GM19238 (cell line): ENCODE measurements at regions not wholly inside any gene's neighbourhood (a gene's known extent, or its start where the extent isn't known, plus 50 kb on each side); places are given as distances from the start of the nearest gene placed in this dataset.

Experiments
- DNase-seq: peaks from one replicate; pipeline ENCODE4 v3.0.0; 2011; ENCODE audit warnings: low spot score; ENCODE audit not compliant: insufficient read length

GRCh38 chr1:50295566-50295965 lies 127.7 kb downstream of the DMRTA2 start:
- no peak for DNase-seq

DNA sequence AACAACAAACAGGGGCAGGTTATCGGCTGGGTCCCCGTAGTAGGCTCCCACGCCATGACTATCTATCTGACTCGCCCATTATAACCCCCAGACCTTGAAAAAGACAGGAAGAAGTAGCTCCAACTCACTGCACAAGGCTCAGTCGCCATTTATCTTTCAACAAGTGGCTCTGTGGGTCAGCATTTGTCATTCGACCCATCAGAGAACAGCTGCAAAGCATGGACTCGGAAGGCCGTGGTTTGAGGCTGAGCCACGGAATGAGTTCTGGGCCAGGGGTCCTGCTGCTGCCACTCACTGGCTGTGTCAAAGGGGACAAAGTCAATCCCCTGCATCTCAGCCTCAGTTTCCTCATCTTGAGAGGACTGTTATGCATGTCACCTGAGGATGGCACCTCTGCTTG lies 131.0 kb downstream of the DMRTA2 start:
- DNase-seq = no peak

GRCh38 chr1:50289495-50289894 lies 133.7 kb downstream of the DMRTA2 start:
- DNase-seq = no peak

DNA sequence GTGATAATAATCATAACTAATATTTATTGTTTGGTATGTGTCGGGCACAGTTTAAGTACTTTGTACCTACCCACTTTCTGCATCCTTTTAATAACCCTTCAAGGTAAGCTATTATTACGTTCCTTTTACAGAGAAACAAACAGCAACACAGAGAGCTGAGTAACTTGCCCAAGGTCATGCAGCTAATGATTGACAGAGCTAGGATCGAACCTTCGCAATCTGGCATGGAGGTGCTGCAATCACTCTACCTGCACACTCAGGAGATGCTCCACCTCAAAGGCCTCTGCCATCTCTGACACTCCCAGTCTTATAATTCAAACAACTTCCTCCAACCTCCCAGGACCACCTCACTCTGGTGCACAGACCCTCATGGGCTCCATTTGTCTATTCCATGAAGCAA lies 137.2 kb downstream of the DMRTA2 start:
- DNase-seq = no peak

DNA sequence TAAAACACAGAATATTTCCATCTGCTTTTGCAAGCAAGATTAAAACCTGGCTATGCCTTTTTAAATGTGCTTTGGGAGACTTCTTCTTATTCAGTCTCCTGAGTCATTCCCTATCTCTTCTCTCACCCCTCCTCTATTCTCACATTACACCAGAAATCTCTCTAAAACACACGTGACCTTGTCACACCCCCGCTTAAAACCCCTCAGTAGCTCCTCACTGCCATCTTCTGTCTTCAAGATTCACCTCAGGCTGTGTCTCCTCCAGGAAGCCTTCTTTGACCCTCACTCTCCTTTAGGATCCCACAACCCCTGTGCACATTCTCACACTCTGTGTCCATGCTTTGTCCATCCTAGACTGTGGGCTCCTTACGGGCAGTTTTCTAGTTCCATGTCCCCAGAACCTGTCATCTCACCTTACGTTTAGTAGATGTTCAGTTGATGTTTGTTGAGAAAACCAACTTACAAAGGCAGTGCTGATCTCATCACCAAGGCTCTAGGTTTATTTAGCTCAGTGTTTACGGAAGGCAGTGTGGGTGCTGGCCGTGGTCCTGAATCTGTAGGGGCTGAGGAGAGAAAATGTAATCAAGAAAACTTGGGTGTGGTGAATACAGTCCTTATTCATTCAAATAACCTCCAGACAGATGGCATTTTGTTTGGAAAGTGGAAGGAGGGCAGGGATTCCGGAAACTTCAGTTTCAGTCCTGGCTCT lies 143.5 kb downstream of the DMRTA2 start:
- DNase-seq = no peak

GRCh38 chr1:50278961-50279360 lies 144.3 kb downstream of the DMRTA2 start:
- no peak for DNase-seq

GRCh38 chr1:50278410-50278809 lies 144.8 kb downstream of the DMRTA2 start:
- DNase-seq = no peak

GRCh38 chr1:50275566-50275965 lies 147.7 kb downstream of the DMRTA2 start:
- no peak for DNase-seq

DNA sequence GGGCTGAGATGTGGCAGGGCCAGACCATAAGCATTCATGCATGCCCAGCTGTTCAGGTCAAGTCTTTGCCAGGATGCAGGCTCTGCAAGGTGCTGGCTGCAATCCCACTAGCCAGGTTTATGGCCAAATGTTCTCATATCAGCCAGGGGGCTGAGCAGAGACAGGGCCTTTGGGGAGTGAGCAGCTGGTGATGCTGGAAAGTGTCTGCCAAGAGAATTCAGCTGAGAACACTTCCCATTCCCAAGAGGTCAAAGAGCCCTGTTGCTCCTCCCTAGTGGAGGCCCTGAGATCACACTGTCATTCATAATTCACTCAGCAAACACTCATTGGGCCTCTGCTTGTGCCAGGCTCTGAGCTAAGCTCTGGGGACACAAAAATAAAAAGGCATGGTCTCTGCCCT lies 150.3 kb downstream of the DMRTA2 start:
- DNase-seq = no peak

DNA sequence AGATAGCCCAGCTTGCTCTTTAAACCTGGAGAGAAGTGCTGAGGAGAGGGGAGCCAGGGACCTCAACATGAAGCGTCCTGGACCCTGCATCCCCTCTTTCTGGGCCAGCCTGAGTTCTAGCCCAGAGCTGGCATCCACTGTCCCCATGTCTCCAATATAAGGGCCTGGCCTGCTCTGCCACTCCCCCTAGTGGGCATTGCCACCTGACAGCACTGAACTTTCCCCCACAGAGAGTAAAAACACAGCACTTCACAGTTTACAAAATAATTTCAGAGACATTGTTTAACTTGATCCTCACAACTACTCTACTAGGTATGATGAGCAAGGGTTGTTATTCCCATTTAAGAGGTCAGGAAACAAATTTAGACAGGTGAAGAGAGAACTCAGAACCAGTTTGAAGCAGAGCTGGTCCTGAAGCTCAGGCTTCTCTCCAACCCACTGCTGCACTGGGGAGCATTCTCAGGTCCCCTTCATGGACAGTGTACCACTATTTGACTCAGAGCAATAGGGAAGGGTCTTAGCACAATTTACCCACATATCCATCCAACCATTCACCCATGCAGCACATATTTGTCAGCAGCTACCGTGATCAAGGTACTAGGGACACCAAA lies 151.2 kb downstream of the DMRTA2 start:
- peak; percentile 46 for DNase-seq

- DNase-seq = no peak
These were observed 151.9 kb downstream of the DMRTA2 start for GRCh38 chr1:50271337-50271736.

- no peak for DNase-seq
These were observed 152.3 kb downstream of the DMRTA2 start for GRCh38 chr1:50270926-50271325.

DNA sequence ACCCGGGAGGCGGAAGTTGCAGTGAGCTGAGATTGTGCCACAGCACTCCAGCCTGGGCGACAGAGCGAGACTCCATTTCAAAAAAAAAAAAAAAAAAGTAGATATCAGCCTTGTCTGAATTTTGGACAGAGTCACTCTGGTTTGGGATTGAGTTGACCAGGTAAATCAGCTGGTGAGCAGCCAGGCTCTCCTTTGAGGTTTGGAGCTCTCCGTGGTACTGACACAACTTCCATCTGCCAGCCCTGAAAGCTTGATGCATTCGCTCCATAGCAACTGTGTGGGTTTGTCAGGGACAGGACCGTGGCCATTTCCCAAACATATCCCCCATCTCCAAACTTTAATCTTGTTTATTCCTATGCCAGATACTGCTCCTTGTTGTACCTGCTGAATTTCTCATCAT lies 155.2 kb downstream of the DMRTA2 start:
- no peak for DNase-seq

DNA sequence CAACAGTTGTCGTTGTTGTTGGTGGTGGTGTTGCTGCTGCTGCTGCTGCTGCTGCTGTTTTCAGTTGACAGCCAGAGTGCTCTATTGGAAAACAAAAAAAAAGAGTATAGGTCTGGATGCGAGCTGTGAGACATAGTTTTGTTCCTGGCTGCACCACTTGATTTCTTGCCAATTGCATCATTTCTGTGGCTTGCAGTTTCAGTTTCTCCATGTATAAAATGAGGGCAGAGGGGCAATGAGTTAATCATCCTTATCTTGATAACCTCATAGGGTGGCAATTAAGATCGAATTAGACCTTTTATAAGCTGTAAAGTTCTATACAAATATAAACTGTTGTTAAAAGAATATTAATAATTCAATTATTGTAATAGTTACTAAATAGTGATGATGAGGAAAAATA lies 156.7 kb downstream of the DMRTA2 start:
- DNase-seq = no peak

- no peak for DNase-seq
These were observed 157.1 kb downstream of the ELAVL4 start for GRCh38 chr1:50265790-50266314.

DNA sequence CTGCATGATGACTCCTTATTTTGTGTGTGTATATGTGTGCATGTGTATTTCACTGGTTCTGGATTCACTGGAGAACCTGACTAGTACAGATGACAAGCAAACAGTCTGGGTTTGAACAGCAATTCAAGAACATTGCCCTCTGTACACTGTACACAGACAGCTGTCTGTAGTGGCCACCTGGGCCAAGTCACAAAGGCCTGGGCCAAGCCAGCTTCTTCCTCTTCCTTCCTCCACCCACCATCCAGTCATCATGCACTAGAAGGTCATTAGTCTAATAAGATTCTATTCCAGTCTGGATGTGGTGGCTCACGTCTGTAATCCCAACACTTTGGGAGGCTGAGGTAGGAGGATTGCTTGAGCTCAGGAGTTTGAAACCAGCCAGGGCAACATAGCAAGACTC lies 155.9 kb downstream of the ELAVL4 start:
- DNase-seq = no peak

DNA sequence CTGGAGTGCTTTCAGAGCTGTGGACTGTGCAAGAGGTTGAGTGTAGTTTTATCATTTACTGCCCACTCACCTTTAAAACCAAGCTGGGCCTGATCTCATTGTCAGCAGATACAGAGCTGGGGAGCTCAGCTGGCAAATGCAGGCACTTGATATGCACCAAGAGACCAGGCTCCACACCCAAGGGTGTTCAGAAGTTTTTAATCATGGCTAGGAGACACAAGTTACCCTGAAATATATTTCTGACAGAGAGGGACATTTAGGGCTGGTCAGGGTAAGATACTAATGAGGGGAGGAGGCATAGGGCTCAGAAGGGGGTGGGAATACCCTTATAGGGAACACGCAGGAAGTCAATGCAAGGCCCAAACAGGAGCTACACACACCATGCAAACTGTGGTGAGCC lies 153.7 kb downstream of the ELAVL4 start:
- DNase-seq = no peak

GRCh38 chr1:50261951-50262350 lies 153.2 kb downstream of the ELAVL4 start:
- no peak for DNase-seq

GRCh38 chr1:50257940-50258685 lies 149.4 kb downstream of the ELAVL4 start:
- DNase-seq = no peak

GRCh38 chr1:50257029-50257428 lies 148.3 kb downstream of the ELAVL4 start:
- DNase-seq = no peak
